ACC112 (cell line): ENCODE measurements at regions not wholly inside any gene's neighbourhood (a gene's known extent, or its start where the extent isn't known, plus 50 kb on each side); places are given as distances from the start of the nearest gene placed in this dataset.
A peak's percentile ranks its signal among the peaks of the same experiment; 100 is the strongest.

ENCODE experiments used
- H2AFZ ChIP-seq: fragments of 200-600 bp; sonication (generic); one replicate; pipeline ENCODE4 v1.6.0; 2017; ENCODE audit warnings: antibody characterized with exemption, low read length; ENCODE audit not compliant: unreplicated experiment
- H3K27ac ChIP-seq: fragments of 200-600 bp; sonication (generic); 2 replicates; pipeline ENCODE4 v1.5.1; 2014; ENCODE audit warnings: low read depth, mild to moderate bottlenecking, antibody characterized with exemption, low read length, moderate library complexity
- H3K27me3 ChIP-seq: fragments of 200-600 bp; sonication (generic); 2 replicates; pipeline ENCODE4 v1.6.1; 2014; ENCODE audit warnings: mild to moderate bottlenecking, antibody characterized with exemption, low read length, moderate library complexity, mixed read lengths; ENCODE audit not compliant: insufficient read depth
- H3K36me3 ChIP-seq: fragments of 200-600 bp; sonication (generic); 2 replicates; pipeline ENCODE4 v1.6.1; 2016; ENCODE audit warnings: mild to moderate bottlenecking, antibody characterized with exemption, low read length, moderate library complexity, mixed read lengths; ENCODE audit not compliant: insufficient read depth
- H3K4me1 ChIP-seq: fragments of 200-600 bp; sonication (generic); one replicate; pipeline ENCODE4 v1.6.1; 2016; ENCODE audit warnings: low read length, mixed read lengths; ENCODE audit not compliant: insufficient read depth, unreplicated experiment, control insufficient read depth
- H3K4me3 ChIP-seq: fragments of 200-600 bp; sonication (generic); 2 replicates; pipeline ENCODE4 v1.5.1; 2014; ENCODE audit warnings: mild to moderate bottlenecking, low read depth, low read length
- H3K79me2 ChIP-seq: fragments of 200-600 bp; sonication (generic); one replicate; pipeline ENCODE4 v1.6.0; 2016; ENCODE audit warnings: low read length; ENCODE audit not compliant: control insufficient read depth, unreplicated experiment, insufficient read depth

DNA sequence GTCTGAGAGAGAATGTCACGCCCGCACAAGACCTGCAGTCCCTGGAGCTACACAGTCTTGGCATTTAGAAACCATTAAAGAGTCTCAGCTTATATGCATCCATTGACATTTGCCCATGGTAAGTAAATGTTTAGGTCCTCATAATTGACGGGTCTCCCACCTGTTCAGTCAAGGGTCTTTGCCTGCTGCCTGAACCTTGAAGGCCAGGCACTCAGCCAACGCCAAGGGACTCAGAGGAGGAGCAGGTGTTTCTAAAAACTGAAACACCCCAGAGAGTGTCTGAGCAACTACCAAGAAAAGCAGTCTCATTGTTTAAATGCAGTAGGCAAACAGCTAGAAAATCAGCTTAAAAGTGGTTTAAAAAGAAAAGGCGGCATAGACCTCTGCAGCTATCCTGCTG is 264.7 kb upstream of the AKR1E2 start:
- no peak overlapping the region for H2AFZ ChIP-seq
- no peak overlapping the region for H3K4me3 ChIP-seq
- no peaks in the 10 kb centered on the region for H3K79me2 ChIP-seq
- no peaks in the 10 kb centered on the region for H3K4me1 ChIP-seq
- no peak overlapping the region for H3K27ac ChIP-seq
- no peaks in the 10 kb centered on the region for H3K27me3 ChIP-seq
- no peaks in the 10 kb centered on the region for H3K36me3 ChIP-seq

DNA sequence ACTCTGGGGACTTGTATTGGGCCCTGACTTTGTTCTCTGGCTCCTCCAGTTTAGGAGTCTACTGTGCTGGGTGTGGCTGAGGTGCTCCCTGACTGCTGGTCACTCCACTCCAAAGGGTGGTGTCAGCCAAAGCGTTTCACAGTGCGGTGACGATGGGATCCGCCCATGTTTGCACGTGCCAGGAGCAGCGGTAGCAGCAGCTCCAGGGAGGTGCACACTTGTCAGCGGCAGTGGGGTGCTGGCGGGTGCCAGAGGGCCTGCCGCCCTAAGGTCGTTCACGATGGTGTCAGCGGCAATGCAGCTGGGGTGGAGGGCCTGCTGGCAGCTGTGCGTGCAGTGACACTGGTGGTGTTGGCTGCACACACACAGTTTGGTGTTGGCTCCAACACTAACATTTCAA is 268.5 kb upstream of the AKR1E2 start:
- no peaks in the 10 kb centered on the region for H3K4me1 ChIP-seq
- no peaks in the 10 kb centered on the region for H3K36me3 ChIP-seq
- no peaks in the 10 kb centered on the region for H3K79me2 ChIP-seq
- no peak overlapping the region for H2AFZ ChIP-seq
- H3K4me3 ChIP-seq: no peak overlapping the region
- no peaks in the 10 kb centered on the region for H3K27me3 ChIP-seq
- H3K27ac ChIP-seq: no peak overlapping the region

DNA sequence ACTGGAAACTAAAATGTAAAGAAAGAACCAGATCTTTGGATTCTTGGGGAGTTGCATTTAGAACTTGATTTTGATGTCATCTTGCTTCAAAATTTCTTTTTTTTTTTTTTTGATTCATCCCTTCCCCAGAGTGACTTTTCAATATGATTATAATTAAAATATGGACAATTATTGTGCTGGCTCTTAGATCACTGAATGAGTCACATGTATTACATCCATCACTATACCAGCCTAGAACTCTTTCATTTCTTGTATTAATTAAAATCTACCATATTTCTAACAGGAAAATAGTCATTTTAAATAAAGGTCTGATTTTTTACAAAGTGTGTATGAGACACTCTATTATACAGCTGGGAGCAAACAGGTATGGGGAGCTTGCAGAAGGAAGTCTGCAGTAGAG is 269.5 kb upstream of the AKR1E2 start:
- H3K36me3 ChIP-seq: no peaks in the 10 kb centered on the region

DNA sequence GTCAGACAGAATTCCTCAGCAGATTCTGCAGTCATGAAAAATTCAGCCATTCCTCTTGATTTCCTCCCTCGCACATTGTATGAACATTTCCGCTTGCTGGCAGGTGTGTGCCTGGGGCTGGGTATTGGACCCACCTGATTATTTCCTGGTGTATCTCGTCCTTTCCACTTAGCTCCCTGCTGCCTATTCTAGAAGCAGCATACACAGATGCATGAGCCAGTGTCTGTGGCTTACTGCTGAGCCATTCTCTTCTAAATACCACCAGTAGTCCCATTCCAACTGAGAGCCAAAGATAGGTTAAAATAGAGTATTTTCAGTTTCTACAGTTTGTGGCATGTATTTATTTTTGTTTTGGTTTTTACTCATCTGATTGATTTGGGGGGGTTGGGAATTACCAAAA is 270.1 kb upstream of the AKR1E2 start:
- Histone ChIP-seq H3K4me3 (no peak overlapping the region), H3K27ac (no peak overlapping the region), H3K36me3 (no peaks in the 10 kb centered on the region), H3K4me1 (no peaks in the 10 kb centered on the region), H3K27me3 (no peaks in the 10 kb centered on the region), H3K79me2 (no peaks in the 10 kb centered on the region), H2AFZ (no peak overlapping the region)

More for the DNA sequence above, 269.5 kb upstream of the AKR1E2 start:
- Histone ChIP-seq H3K27me3 (no peaks in the 10 kb centered on the region), H2AFZ (no peak overlapping the region), H3K4me3 (no peak overlapping the region), H3K79me2 (no peaks in the 10 kb centered on the region), H3K4me1 (no peaks in the 10 kb centered on the region), H3K27ac (no peak overlapping the region)

DNA sequence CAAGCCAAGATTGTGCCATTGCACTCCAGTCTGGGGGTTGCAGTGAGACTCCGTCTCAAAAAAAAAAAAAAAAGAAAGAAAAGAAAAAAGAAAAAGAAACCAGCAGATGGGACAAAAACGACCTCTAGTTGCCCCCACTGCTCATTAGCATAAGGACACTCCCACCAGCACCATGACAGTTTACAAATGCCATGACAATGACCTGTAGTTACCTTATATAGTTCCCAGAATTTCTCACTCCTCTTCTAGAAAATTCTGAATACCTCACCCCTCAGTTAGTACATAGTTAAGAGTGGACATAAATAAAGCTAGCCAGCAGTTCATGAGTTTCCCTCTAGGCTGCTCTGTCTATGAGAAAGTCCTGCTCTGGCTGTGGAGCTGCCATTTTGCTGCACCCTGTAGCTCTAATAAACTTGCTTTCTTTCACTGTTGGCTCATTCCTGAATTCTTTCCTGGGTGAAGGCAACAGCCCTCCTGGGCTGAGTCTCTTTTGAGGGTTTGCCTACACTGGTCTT is 276.8 kb upstream of the AKR1E2 start:
- Histone ChIP-seq H3K36me3 (no peaks in the 10 kb centered on the region), H3K27ac (no peak overlapping the region), H3K27me3 (no peaks in the 10 kb centered on the region), H3K79me2 (no peaks in the 10 kb centered on the region), H3K4me3 (no peak overlapping the region), H3K4me1 (peaks cover 10% of the 10 kb centered on the region), H2AFZ (no peak overlapping the region)

DNA sequence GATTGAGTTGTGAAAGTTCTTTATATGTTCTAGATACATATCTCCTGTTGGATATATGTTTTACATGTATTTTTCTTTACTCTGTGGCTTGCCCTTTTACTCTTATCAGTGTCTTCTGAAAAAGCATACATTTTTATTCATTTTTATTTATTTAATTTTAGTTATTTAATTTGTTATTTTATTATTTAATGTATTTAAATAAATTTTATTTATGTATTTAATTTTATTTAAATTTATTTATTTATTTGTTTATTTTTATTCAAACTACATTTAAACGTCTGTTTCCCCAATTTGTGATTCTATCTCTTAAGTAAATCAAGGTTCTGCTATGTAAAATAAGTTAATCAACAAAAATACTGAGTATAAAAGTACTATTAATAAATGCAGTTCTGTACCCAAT is 279.1 kb upstream of the AKR1E2 start:
- H3K4me3 ChIP-seq: peak overlapping the region; percentile 47
- peak overlapping the region; percentile 69 for H3K27ac ChIP-seq
- H3K36me3 ChIP-seq: no peaks in the 10 kb centered on the region
- H3K27me3 ChIP-seq: no peaks in the 10 kb centered on the region
- H2AFZ ChIP-seq: peak overlapping the region; percentile 98
- peaks cover 11% of the 10 kb centered on the region for H3K4me1 ChIP-seq
- no peaks in the 10 kb centered on the region for H3K79me2 ChIP-seq

DNA sequence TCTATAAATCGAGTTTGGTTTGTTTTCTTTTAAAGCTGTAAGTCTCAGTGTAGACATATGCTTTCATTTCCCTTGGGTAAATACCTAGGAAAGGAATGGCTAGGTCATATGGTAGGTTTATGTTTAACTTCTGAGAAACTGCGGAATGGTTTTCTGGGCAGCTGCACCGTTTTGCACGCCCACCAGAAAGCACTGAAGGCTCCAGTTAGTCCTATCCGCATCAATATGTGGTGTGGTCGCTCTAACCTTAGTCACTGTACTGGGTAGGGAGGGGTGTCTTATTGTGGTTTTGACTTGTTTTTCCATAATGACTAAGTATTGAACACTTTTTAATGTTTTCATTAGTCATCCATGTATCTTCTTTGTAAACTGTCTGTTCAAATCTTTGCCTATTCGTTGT is 279.5 kb upstream of the AKR1E2 start:
- Histone ChIP-seq H3K4me1 (peaks cover 16% of the 10 kb centered on the region), H2AFZ (peak overlapping the region; percentile 98), H3K36me3 (no peaks in the 10 kb centered on the region), H3K4me3 (peak overlapping the region; percentile 47), H3K27ac (peak overlapping the region; percentile 69), H3K27me3 (no peaks in the 10 kb centered on the region), H3K79me2 (no peaks in the 10 kb centered on the region)

DNA sequence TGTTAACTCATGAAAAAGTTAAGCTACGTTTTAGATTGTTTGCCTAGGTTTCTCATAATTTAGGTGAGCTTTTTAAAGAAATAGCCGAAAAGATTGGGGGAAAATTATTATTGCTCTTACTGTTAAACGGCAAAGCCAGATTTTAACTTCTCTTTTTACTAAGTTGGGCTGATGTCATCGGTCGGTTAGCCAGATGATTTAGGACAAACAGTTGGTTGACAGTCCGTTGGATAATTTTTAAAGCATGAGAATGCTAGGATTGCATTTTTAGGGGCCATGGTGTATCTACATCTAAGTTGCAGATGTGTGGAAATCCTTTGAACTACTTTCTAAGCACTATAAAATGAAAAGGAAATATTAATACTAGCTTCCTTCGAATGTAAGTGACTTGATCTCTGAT is 280.9 kb upstream of the AKR1E2 start:
- Histone ChIP-seq H3K27me3 (no peaks in the 10 kb centered on the region), H3K79me2 (no peaks in the 10 kb centered on the region), H2AFZ (no peak overlapping the region), H3K27ac (no peak overlapping the region), H3K4me3 (no peak overlapping the region), H3K4me1 (peaks cover 24% of the 10 kb centered on the region), H3K36me3 (no peaks in the 10 kb centered on the region)

DNA sequence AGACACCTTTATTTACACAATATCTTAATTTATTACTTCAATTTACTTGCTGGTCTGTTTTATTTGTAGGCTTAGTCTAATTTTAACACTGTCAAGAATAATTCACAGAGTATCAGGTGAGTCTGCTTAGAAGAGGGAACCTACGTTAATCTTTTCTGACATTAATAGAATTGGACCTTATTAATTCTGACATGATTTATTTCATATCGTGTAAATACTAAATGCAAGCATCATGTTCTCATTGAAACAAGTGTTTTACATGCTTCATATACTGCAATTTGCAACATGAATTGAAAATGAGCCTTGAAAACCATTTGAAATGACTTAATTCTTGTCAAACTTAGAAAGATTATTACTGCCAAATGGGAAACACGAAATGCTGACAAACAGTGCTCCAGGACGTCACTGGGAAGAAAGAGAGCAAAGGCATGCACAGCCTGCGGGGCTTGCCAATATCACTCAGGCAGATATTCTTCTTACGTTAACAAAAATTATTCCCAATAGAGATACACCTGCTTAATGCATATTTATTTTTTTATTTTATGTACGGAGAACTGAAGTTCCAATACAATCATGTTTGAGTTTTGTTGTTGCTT is 282.0 kb upstream of the AKR1E2 start:
- no peak overlapping the region for H3K27ac ChIP-seq
- H3K36me3 ChIP-seq: no peaks in the 10 kb centered on the region
- no peaks in the 10 kb centered on the region for H3K79me2 ChIP-seq
- H3K4me1 ChIP-seq: peaks cover 24% of the 10 kb centered on the region
- H3K27me3 ChIP-seq: no peaks in the 10 kb centered on the region
- H2AFZ ChIP-seq: no peak overlapping the region
- no peak overlapping the region for H3K4me3 ChIP-seq

DNA sequence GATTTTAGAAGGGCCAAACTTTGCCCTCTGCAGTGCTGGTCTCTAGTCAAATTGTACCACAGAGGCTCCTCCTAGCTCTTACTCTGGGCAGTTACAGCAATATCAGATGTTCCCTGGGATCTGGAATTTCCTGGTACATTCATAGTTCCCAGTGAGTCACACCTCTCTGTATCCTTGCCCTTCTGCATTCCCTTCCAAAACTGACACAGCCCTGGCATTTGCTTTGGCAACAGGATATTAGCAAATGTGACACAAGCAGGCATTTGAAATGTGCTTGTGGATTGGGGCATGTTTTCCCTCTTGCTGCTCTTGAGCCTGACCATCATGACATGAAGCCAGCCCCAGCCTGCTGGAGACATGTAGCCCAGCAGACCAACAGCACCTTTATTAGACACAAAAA is 284.7 kb upstream of the AKR1E2 start:
- Histone ChIP-seq H3K27me3 (no peaks in the 10 kb centered on the region), H3K27ac (peak overlapping the region; percentile 97), H2AFZ (peak overlapping the region; percentile 18), H3K4me3 (no peak overlapping the region; the same call in 1 of the 2 replicates), H3K4me1 (peaks cover 18% of the 10 kb centered on the region), H3K79me2 (no peaks in the 10 kb centered on the region), H3K36me3 (no peaks in the 10 kb centered on the region)

DNA sequence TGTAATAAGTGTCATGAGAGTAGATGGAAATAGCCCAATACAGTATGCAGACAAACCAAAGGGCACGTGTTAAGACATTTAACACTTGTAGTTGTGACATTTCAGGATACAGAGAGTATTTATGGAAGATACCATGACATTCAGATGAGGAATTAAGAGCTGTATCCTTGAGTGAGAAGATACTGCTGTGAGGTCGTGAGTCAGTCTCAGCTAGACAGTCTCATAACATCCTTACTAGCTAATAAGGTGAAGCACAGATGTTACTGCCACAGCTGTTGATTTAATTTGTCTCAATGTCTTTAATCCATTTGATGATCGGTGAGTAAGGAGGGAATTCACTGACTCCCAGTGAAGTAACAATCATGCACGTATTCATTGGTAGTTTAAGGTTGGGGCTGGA is 288.0 kb upstream of the AKR1E2 start:
- Histone ChIP-seq H2AFZ (no peak overlapping the region), H3K36me3 (no peaks in the 10 kb centered on the region), H3K4me1 (peaks cover 21% of the 10 kb centered on the region), H3K4me3 (no peak overlapping the region), H3K79me2 (no peaks in the 10 kb centered on the region), H3K27ac (no peak overlapping the region), H3K27me3 (no peaks in the 10 kb centered on the region)
